SH-SY5Y (cell line): ENCODE measurements at regions not wholly inside any gene's neighbourhood (a gene's known extent, or its start where the extent isn't known, plus 50 kb on each side); places are given as distances from the start of the nearest gene placed in this dataset.

Experiments used
- GATA2 ChIP-seq: IDR thresholded peaks from 2 replicates; pipeline ENCODE4 v1.6.1; 2011; ENCODE audit warnings: mild to moderate bottlenecking, low read depth, low read length
- GATA3 ChIP-seq: IDR thresholded peaks from 2 replicates; pipeline ENCODE4 v1.6.1; 2011; ENCODE audit warnings: low read depth, mild to moderate bottlenecking, low read length, moderate library complexity

- no peak for TF ChIP-seq GATA2
- TF ChIP-seq GATA3 = no peak
These were observed 140.3 kb downstream of the PDHA2 start for GRCh38 chr4:95979961-95980876.
